Uterus (tissue), 2 donors: ENCODE measurements at regions not wholly inside any gene's neighbourhood (a gene's known extent, or its start where the extent isn't known, plus 50 kb on each side); places are given as distances from the start of the nearest gene placed in this dataset.

ENCODE experiments used
- CTCF ChIP-seq, 4 experiments: fragments of 200-600 bp in 2 of 4; fragments of 450-650 bp in 2 of 4; sonication (generic) in 2 of 4; IDR thresholded peaks; one replicate each; pipeline ENCODE4 v1.5.1; 2016 to 2019; ENCODE audit warnings: antibody characterized with exemption in 4 of 4, mild to moderate bottlenecking in 2 of 4, moderate library complexity in 1 of 4
- POLR2A ChIP-seq, 2 donors: fragments of 450-650 bp; IDR thresholded peaks; one replicate each; pipeline ENCODE4 v1.6.1; 2016; ENCODE audit warnings: antibody characterized with exemption in 2 of 2, mild to moderate bottlenecking in 1 of 2, moderate library complexity in 1 of 2

- TF ChIP-seq CTCF (IDR thresholded peaks at IDR 0.05) (no peak), POLR2A (IDR thresholded peaks at IDR 0.05) (no peak)
Measured at GRCh38 chr6:149216459-149216858, 101.1 kb upstream of the TAB2 start.
